C4-2B (cell line): ENCODE measurements at regions not wholly inside any gene's neighbourhood (a gene's known extent, or its start where the extent isn't known, plus 50 kb on each side); places are given as distances from the start of the nearest gene placed in this dataset.

Experiments
- ZFX ChIP-seq: fragments of 450-650 bp; IDR thresholded peaks from 2 replicates; pipeline ENCODE4 v1.6.1; 2017
- TF ChIP-seq, protein P1 (sequence below): fragments of 450-650 bp; conservative IDR thresholded peaks from 2 replicates; pipeline ENCODE4 v1.5.1; 2017; ENCODE audit warnings: mild to moderate bottlenecking

DNA sequence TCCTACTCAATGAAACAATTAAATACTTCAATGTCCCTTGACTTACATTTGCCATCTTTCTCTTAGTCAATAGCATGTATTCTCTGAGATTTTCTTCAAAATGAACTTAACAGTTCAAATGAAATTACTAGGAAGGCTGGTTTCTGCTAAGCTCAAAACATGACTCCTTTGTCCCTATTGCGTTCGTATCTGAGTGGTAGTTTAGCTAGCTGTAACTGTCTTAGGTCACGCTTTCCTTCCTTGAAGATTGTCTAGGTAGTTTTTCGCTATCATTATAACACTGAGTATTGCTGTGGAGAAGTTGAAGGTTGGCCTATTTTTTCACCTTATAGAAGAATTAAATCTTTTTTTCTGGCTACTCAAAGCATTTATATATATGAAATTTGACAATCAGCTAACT is 1535.2 kb downstream of the PLA2G4A start:
- TF ChIP-seq, protein P1, sequence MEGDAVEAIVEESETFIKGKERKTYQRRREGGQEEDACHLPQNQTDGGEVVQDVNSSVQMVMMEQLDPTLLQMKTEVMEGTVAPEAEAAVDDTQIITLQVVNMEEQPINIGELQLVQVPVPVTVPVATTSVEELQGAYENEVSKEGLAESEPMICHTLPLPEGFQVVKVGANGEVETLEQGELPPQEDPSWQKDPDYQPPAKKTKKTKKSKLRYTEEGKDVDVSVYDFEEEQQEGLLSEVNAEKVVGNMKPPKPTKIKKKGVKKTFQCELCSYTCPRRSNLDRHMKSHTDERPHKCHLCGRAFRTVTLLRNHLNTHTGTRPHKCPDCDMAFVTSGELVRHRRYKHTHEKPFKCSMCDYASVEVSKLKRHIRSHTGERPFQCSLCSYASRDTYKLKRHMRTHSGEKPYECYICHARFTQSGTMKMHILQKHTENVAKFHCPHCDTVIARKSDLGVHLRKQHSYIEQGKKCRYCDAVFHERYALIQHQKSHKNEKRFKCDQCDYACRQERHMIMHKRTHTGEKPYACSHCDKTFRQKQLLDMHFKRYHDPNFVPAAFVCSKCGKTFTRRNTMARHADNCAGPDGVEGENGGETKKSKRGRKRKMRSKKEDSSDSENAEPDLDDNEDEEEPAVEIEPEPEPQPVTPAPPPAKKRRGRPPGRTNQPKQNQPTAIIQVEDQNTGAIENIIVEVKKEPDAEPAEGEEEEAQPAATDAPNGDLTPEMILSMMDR: no peak
- no peak for TF ChIP-seq ZFX
